Retina (tissue), 1 donor: ENCODE measurements at regions not wholly inside any gene's neighbourhood (a gene's known extent, or its start where the extent isn't known, plus 50 kb on each side); places are given as distances from the start of the nearest gene placed in this dataset.

Experiments
- DNase-seq: peaks from one replicate; pipeline ENCODE4 v3.0.0-alpha.2; 2016

DNA sequence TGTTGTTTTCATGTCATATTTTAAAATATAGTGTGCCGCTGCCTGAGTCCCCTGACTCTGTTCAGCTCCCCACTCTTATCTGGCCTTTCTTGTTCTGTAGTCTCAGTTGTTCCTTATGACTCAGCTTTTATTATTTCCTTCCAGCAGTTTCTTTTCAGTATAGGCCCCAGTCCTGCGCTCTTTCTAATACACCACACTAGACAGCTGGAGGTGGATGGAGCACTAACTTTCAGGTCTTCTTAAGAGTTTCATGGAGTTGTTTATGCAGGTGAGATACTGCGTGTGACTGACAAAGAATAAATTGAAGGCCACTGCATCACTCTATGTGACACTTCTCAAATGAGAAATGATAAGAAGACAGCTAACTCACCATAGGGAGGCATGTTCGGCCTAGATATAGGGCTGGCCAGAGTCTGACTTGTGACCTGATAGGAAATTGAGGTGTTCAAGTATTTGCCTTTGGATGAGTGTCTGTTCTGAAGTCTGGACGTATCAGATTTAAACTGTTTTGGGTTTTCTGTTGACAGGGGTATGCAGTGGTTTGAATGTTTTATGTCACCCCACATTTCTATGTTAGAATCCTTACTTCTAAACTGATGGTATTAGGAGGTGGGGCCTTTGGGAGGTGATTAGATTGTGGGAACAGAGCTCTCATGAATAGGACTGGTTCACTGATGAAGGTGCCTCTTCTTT is 60.8 kb upstream of the CLMN start:
- no peak for DNase-seq

DNA sequence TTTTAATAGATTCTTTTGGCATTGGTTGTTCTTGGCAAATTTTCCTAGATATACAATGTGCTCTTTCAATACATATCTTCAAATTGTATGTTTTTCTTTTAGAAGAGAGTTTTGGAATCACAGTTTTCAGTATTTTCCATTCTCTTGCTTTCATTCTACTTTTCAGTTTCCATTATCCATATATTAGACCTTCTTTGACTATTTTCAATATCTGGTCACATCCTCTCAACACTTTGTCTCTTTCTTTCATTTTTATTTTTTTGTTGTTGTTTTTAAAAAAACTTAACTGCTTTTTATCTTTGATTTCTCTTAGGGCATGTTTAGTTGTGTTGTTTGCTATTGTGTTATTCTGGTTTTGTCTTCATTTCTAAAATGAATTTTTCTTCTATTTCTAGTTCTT is 59.9 kb upstream of the CLMN start:
- DNase-seq, result no peak

DNA sequence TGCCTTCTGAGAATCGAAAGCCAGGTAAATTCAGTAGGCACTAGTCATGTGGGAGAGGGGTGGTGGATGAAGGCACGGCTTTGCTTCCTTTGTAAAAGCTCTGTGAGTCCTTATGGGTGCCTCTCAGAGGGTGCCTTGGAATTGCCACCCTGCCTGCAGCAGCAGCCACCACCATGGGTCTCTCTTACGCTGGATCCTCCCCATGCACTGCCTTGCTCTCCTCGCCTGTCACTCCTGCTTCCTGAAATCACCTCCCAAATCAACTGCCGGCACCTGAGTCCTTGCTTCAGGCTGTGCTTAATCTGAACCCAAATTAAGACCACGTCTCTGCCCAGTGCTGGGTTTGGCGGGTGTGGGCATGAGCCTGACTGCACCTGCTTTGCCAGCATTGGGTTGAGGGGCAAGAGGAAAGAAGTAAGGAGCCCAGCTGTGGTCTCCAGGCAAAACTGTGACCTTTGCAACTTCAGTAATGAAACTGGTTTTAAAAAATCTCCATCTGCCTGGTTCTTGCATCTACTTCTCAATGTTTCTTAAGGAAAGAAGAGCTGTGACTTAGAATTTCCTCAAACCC is 55.9 kb upstream of the CLMN start:
- DNase-seq, result no peak

DNA sequence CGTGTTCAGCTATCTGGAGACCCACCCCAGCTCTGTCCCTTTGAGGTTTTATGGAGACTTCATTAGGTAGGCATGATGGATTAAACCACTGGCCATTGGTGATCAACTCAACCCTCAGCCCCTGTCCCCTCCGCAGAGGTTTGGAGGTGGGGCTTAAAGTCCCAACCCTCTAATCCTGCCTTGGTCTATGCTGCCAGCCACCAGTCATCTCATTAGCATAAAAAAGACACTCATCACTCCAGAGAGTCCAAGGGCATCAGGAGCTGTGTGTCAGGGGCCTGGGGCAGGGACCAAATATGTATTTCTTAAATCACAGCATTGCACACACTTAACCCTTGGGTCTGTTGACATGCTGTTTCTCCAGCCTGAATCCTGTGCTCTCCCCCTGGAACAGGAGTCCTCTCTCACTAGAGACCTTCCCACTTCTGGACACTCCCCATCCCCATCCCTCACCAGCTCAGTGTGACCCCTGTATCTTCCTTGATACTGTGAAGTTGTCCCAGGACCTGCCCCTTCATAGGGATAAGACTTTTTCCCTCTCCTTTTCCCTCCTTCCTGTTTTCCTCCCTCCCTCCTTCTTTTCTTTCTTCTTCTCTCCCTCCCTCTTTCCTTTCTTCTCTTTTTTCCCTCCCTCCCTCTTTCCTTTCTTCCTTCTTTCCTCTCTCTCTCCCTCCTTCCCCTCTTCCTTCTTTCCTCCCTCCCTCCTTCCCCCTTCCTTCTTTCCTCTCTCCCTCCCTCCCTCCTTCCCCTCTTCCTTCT is 54.7 kb upstream of the CLMN start:
- DNase-seq, result no peak

DNA sequence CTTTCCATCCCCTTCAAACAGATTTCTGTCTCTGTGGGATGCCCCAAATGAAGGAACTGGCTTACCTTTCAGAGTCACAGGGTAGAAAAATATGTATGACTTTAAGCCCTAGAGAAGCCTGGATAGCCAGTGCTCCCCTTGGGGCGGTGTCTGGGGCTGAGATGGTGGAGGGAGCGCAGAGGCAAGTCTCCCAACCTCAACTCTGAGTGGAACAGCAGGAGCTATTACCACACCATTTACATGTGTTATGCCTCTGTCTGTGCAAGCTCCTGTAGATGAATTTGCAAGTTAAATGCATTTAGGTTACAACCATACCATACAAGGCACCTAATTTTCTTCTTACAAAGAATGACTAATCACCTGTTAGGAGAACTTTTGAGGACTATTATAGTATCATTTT is 50.4 kb upstream of the CLMN start:
- no peak for DNase-seq
